IMR-90 (cell line): ENCODE measurements at regions not wholly inside any gene's neighbourhood (a gene's known extent, or its start where the extent isn't known, plus 50 kb on each side); places are given as distances from the start of the nearest gene placed in this dataset.

Experiments used
- ATAC-seq: fragments of 200-7000 bp; cut with Tn5 transposase; 2 replicates; pipeline ENCODE4 v1.9.1; 2020; ENCODE audit warnings: low read depth, mild to moderate bottlenecking, moderate library complexity
- BruUV-seq: library from RNA; stranded (reverse); fragments of 400-500 nt; replicated peaks from 2 replicates; lab custom pipeline; 2021; lab: Mats Ljungman, UMichigan
- CTCF ChIA-PET: fragments of 300-600 bp; formaldehyde crosslinking; extraction: SDS; loops from one replicate; lab custom pipeline; 2021; ENCODE audit warnings: antibody characterized with exemption; lab: Yijun Ruan, JAX
- POLR2A ChIA-PET: fragments of 300-600 bp; sonication (Branson Sonifier 250); formaldehyde crosslinking; loops from one replicate; lab custom pipeline; 2022; ENCODE audit warnings: antibody characterized with exemption; ENCODE audit not compliant: unreplicated experiment; lab: Charles Lee
- DNase-seq: peaks from one replicate; pipeline ENCODE4 v3.0.0; 2013
- H2AFZ ChIP-seq: replicated peaks from 2 replicates; pipeline ENCODE3; 2013; ENCODE audit warnings: low read length, mild to moderate bottlenecking; ENCODE audit not compliant: poor library complexity
- H2AK5ac ChIP-seq: 2 replicates; pipeline ENCODE4 v1.6.1; 2013; ENCODE audit warnings: low read depth, low read length, inconsistent platforms
- H2AK9ac ChIP-seq: replicated peaks from 2 replicates; pipeline ENCODE3; 2013; ENCODE audit warnings: mild to moderate bottlenecking, low read depth, low read length, moderate library complexity; ENCODE audit not compliant: poor library complexity
- H2BK120ac ChIP-seq: 2 replicates; pipeline ENCODE4 v1.6.1; 2013; ENCODE audit warnings: low read depth, low read length, inconsistent platforms
- H2BK15ac ChIP-seq: 3 replicates; pipeline ENCODE4 v1.6.1; 2013; ENCODE audit warnings: low read depth, low read length, inconsistent platforms
- H2BK20ac ChIP-seq: 2 replicates; pipeline ENCODE4 v1.6.1; 2013; ENCODE audit warnings: low read depth, mild to moderate bottlenecking, inconsistent platforms, low read length, moderate library complexity
- H2BK5ac ChIP-seq: 2 replicates; pipeline ENCODE4 v1.6.1; 2013; ENCODE audit warnings: mild to moderate bottlenecking, low read depth, low read length, inconsistent platforms; ENCODE audit not compliant: poor library complexity, severe bottlenecking
- H3K14ac ChIP-seq: replicated peaks from 2 replicates; pipeline ENCODE4 v1.6.1; 2013; ENCODE audit warnings: low read depth, low read length, inconsistent platforms
- H3K18ac ChIP-seq: 2 replicates; pipeline ENCODE4 v1.6.1; 2013; ENCODE audit warnings: low read depth, low read length, control low read depth
- H3K23ac ChIP-seq: 2 replicates; pipeline ENCODE4 v1.6.1; 2013; ENCODE audit warnings: low read depth, low read length, inconsistent platforms
- H3K27ac ChIP-seq: 2 replicates; pipeline ENCODE4 v1.5.1; 2013; ENCODE audit warnings: mild to moderate bottlenecking, control low read depth, low read length; ENCODE audit not compliant: insufficient read depth
- H3K27me3 ChIP-seq: 2 replicates; pipeline ENCODE4 v1.6.1; 2013; ENCODE audit warnings: low read length; ENCODE audit not compliant: control insufficient read depth, insufficient read depth
- H3K36me3 ChIP-seq: 2 replicates; pipeline ENCODE4 v1.6.1; 2013; ENCODE audit warnings: low read length, mixed read lengths; ENCODE audit not compliant: control insufficient read depth, insufficient read depth
- H3K4ac ChIP-seq: 2 replicates; pipeline ENCODE4 v1.6.1; 2013; ENCODE audit warnings: low read depth, low read length, inconsistent platforms
- H3K4me1 ChIP-seq: 2 replicates; pipeline ENCODE4 v1.6.1; 2013; ENCODE audit warnings: low read length, mixed read lengths; ENCODE audit not compliant: control insufficient read depth, insufficient read depth
- H3K4me2 ChIP-seq: 2 replicates; pipeline ENCODE4 v1.6.1; 2013; ENCODE audit warnings: low read depth, mild to moderate bottlenecking, control low read depth, low read length, moderate library complexity
- H3K4me3 ChIP-seq: 2 replicates; pipeline ENCODE4 v1.5.1; 2013; ENCODE audit warnings: low read depth, mild to moderate bottlenecking, control low read depth, low read length, moderate library complexity; ENCODE audit not compliant: insufficient read depth
- H3K56ac ChIP-seq: 2 replicates; pipeline ENCODE4 v1.6.1; 2013; ENCODE audit warnings: low read length, inconsistent platforms; ENCODE audit not compliant: insufficient read depth; ENCODE audit errors: extremely low read depth
- H3K79me1 ChIP-seq, 2 experiments: 2 replicates each; pipeline ENCODE4 v1.6.1; 2013; ENCODE audit warnings: low read length in 2 of 2, inconsistent platforms in 1 of 2, low read depth in 1 of 2
- H3K9ac ChIP-seq: 2 replicates; pipeline ENCODE4 v1.6.1; 2013; ENCODE audit warnings: low read depth, low read length, control low read depth
- H3K9me1 ChIP-seq: 2 replicates; pipeline ENCODE4 v1.6.1; 2013; ENCODE audit warnings: low read length, inconsistent platforms; ENCODE audit not compliant: insufficient read depth
- H3K9me3 ChIP-seq: 2 replicates; pipeline ENCODE4 v1.6.1; 2013; ENCODE audit warnings: low read length; ENCODE audit not compliant: control insufficient read depth, insufficient read depth
- H4K20me1 ChIP-seq: 2 replicates; pipeline ENCODE4 v1.6.1; 2013; ENCODE audit warnings: low read length, inconsistent platforms; ENCODE audit not compliant: insufficient read depth
- H4K5ac ChIP-seq: 2 replicates; pipeline ENCODE4 v1.6.1; 2013; ENCODE audit warnings: mild to moderate bottlenecking, low read depth, low read length, control low read depth
- H4K8ac ChIP-seq, 2 experiments: 2 replicates each; pipeline ENCODE4 v1.6.1; 2013; ENCODE audit warnings: low read depth in 2 of 2, low read length in 2 of 2, control low read depth in 1 of 2, inconsistent platforms in 1 of 2
- H4K91ac ChIP-seq: 2 replicates; pipeline ENCODE4 v1.6.1; 2013; ENCODE audit warnings: low read depth, low read length, inconsistent platforms; ENCODE audit not compliant: insufficient read depth
- CEBPB ChIP-seq: IDR thresholded peaks from 2 replicates; pipeline ENCODE4 v1.6.1; 2012; ENCODE audit warnings: low read depth, low read length, improper control_type of control experiment
- MAFK ChIP-seq: IDR thresholded peaks from 2 replicates; pipeline ENCODE4 v1.6.1; 2012; ENCODE audit warnings: low read depth, low read length, improper control_type of control experiment
- MXI1 ChIP-seq: IDR thresholded peaks from 2 replicates; pipeline ENCODE4 v1.6.1; 2012; ENCODE audit warnings: low read depth, mild to moderate bottlenecking, low read length, moderate library complexity, borderline replicate concordance
- SMC3 ChIP-seq: fragments of 150-350 bp; IDR thresholded peaks from 2 replicates; pipeline ENCODE4 v1.6.1; 2016; ENCODE audit warnings: low read depth, mild to moderate bottlenecking, antibody characterized with exemption, low read length, moderate library complexity
- WGBS, 2 experiments: methylation state at CpG; one replicate each; pipeline versions ENCODE4 v1.1.5 to v1.1.7; 2013; ENCODE audit warnings: missing lambda C conversion rate in 2 of 2; ENCODE audit not compliant: insufficient read length in 1 of 2; ENCODE audit errors: extremely low coverage in 2 of 2; 5-methylcytosine and 5-hydroxymethylcytosine counted together
- dilution Hi-C: fragments of 300-500 bp; cut with HindIII; formaldehyde crosslinking; loops from one replicate; pipeline ENCODE4 v1.14.3; 2018; ENCODE audit warnings: low sequenced_read_pairs; ENCODE audit not compliant: unreplicated experiment
- in situ Hi-C: fragments of 300-500 bp; cut with MboI; formaldehyde crosslinking; loops from 3 replicates; pipeline ENCODE4 v1.14.3; 2019; ENCODE audit warnings: low sequenced_read_pairs, inconsistent platforms, mixed read lengths
- intact Hi-C: fragments of 100-400 bp; cut with micrococcal nuclease; formaldehyde crosslinking; loops from 2 replicates; pipeline ENCODE4 v1.10.0; 2022

- Histone ChIP-seq H3K4me3 (no peak overlapping the region), H2AFZ (no peak overlapping the region), H3K4ac (no peak overlapping the region), H4K20me1 (peaks cover 13% of the 10 kb centered on the region), H3K56ac (no peak overlapping the region), H4K5ac (no peak overlapping the region), H3K4me1 (peaks cover 7% of the 10 kb centered on the region), H3K9ac (no peak overlapping the region), H2BK120ac (no peak overlapping the region), H2BK5ac (no peak overlapping the region), H2AK5ac (no peak overlapping the region), H2AK9ac (no peak overlapping the region), H4K8ac (no peak overlapping the region), H3K4me2 (no peak overlapping the region), H2BK15ac (no peak overlapping the region), H3K9me3 (no peaks in the 10 kb centered on the region), H2BK20ac (no peak overlapping the region), H3K27me3 (no peaks in the 10 kb centered on the region), H3K27ac (no peak overlapping the region), H3K79me1 (peaks cover 25 to 30% of the 10 kb centered on the region in 2 experiments), H3K9me1 (peaks cover 10% of the 10 kb centered on the region), H3K36me3 (0 out of 2 replicates have a peak, but pooled peaks cover 1% of the 10 kb centered on the region), H3K23ac (no peak overlapping the region), H4K91ac (no peak overlapping the region), H3K18ac (no peak overlapping the region), H3K14ac (no peak overlapping the region)
- no TSS peak for BruUV-seq
- no peak for DNase-seq
- in situ Hi-C loops: no loop called here
- no CpG with 5 or more reads among the region's 5 CpGs for WGBS, 2 experiments
- ChIA-PET CTCF (no interaction called here), POLR2A (no interaction called here)
- TF ChIP-seq SMC3 (no peak), MAFK (no peak), MXI1 (no peak), CEBPB (no peak)
- intact Hi-C loops: no loop called here
- no peak for ATAC-seq
- dilution Hi-C loops: no loop called here
Observed at GRCh38 chr17:63134867-63135266, 168.8 kb downstream of the TANC2 start.
